ENCODE measurements at regions not wholly inside any gene's neighbourhood (a gene's known extent, or its start where the extent isn't known, plus 50 kb on each side); places are given as distances from the start of the nearest gene placed in this dataset.

DNA sequence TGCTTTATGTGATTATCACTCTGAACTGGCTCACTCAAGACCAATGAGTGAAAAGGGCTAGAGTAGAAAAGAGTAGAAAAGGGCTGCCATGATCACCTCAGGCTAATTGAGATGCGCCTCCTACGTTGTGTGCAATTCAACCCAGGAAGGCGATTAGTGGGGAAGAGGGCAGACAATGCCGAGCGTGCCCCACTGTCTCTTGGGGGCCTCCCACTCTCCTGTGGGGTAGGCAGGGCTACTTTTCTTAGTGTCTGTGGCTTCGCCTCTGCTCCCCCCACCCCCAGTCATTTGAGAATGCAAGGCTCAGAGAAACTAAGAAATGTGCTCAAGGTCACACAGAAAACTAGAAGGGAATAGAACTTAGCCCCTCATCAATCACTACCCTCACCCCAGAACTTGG is 57.7 kb upstream of the RASD2 start (continued):
- TF ChIP-seq, protein P1, sequence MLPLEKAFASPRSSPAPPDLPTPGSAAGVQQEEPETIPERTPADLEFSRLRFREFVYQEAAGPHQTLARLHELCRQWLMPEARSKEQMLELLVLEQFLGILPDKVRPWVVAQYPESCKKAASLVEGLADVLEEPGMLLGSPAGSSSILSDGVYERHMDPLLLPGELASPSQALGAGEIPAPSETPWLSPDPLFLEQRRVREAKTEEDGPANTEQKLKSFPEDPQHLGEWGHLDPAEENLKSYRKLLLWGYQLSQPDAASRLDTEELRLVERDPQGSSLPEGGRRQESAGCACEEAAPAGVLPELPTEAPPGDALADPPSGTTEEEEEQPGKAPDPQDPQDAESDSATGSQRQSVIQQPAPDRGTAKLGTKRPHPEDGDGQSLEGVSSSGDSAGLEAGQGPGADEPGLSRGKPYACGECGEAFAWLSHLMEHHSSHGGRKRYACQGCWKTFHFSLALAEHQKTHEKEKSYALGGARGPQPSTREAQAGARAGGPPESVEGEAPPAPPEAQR (CRISPR knock-in tag; IDR thresholded peaks at IDR 0.05), result no peak
- TF ChIP-seq RORB (CRISPR knock-in tag; IDR thresholded peaks at IDR 0.05), result no peak

DNA sequence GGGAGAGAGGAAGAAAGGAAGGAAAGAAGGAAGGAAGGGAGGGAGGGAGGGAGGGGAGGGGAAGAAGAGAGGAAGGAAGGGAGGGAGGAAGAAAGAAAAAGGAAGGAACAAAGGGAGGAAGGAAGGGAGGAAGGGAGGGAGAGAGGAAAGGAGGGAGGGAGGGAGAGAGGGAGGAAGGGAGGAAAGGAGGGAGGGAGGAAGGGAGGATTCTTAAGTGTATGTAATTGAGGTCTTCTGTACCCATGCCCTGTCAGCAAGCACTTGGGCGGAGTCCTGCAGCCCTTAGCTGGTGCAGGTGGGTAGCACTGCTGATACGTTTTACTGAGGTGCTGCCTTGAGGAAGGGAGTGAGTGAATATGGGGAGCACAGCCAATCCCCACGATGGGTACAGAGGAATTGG is 56.9 kb upstream of the RASD2 start:
- POLR2A ChIA-PET, result no interaction called here

DNA sequence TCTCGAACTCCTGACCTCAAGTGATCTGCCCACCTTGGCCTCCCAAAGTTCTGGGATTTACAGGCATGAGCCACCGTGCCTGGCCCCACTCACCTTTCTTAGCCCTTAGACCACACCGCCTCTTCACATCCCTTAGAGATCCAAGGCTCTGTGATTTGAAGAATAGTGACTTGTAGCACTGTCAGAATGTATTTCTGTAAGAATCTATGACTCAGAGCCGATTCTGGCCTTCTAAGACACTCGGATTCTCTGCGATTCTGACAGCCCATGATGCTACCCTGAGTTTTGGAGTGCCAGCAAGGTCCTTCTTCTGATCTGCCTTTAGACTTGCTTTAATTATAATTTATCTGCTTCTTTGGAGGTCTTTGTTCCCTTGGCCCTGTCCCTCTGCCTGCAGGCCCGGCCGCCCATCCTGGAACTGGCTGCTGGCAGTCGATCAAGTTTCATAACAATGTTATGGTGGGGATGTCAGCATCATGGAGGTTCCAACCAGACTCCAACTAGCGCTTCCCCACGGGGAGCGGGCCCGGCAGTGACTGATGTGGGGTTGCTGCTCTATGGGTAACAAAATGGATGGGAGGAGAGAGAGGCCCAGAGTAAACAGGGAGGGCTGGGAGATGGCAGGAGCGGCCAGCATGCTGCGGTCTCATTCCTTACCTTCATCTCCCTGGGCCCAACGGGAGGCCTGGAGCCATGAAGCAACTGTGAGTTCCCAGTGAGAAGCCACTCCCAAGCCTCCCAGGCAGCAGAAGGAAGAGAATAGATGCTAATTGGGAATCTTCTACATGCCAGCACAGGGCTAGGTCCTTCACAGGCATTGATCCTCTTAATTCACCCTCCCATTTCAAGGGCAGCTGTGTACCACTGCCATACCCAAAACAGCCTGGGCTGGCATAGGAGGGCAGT is 55.7 kb upstream of the RASD2 start:
- no peaks in the 10 kb centered on the region for H3K36me3 Mint-ChIP-seq
- 0 out of 2 replicates have a peak overlapping the region, but pooled peaks have one; percentile 6 for H3K27ac Mint-ChIP-seq
- no peaks in the 10 kb centered on the region for H3K4me1 Mint-ChIP-seq
- POLR2A ChIA-PET, result no interaction called here
- TF ChIP-seq, protein P2, sequence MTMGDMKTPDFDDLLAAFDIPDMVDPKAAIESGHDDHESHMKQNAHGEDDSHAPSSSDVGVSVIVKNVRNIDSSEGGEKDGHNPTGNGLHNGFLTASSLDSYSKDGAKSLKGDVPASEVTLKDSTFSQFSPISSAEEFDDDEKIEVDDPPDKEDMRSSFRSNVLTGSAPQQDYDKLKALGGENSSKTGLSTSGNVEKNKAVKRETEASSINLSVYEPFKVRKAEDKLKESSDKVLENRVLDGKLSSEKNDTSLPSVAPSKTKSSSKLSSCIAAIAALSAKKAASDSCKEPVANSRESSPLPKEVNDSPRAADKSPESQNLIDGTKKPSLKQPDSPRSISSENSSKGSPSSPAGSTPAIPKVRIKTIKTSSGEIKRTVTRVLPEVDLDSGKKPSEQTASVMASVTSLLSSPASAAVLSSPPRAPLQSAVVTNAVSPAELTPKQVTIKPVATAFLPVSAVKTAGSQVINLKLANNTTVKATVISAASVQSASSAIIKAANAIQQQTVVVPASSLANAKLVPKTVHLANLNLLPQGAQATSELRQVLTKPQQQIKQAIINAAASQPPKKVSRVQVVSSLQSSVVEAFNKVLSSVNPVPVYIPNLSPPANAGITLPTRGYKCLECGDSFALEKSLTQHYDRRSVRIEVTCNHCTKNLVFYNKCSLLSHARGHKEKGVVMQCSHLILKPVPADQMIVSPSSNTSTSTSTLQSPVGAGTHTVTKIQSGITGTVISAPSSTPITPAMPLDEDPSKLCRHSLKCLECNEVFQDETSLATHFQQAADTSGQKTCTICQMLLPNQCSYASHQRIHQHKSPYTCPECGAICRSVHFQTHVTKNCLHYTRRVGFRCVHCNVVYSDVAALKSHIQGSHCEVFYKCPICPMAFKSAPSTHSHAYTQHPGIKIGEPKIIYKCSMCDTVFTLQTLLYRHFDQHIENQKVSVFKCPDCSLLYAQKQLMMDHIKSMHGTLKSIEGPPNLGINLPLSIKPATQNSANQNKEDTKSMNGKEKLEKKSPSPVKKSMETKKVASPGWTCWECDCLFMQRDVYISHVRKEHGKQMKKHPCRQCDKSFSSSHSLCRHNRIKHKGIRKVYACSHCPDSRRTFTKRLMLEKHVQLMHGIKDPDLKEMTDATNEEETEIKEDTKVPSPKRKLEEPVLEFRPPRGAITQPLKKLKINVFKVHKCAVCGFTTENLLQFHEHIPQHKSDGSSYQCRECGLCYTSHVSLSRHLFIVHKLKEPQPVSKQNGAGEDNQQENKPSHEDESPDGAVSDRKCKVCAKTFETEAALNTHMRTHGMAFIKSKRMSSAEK (CRISPR knock-in tag; IDR thresholded peaks at IDR 0.05; ENCODE audit: borderline replicate concordance), result no peak
- TF ChIP-seq, protein P3, sequence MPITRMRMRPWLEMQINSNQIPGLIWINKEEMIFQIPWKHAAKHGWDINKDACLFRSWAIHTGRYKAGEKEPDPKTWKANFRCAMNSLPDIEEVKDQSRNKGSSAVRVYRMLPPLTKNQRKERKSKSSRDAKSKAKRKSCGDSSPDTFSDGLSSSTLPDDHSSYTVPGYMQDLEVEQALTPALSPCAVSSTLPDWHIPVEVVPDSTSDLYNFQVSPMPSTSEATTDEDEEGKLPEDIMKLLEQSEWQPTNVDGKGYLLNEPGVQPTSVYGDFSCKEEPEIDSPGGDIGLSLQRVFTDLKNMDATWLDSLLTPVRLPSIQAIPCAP (CRISPR knock-in tag; IDR thresholded peaks at IDR 0.05), result no peak
- TF ChIP-seq, protein P4, sequence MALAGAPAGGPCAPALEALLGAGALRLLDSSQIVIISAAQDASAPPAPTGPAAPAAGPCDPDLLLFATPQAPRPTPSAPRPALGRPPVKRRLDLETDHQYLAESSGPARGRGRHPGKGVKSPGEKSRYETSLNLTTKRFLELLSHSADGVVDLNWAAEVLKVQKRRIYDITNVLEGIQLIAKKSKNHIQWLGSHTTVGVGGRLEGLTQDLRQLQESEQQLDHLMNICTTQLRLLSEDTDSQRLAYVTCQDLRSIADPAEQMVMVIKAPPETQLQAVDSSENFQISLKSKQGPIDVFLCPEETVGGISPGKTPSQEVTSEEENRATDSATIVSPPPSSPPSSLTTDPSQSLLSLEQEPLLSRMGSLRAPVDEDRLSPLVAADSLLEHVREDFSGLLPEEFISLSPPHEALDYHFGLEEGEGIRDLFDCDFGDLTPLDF (CRISPR knock-in tag; IDR thresholded peaks at IDR 0.05), result no peak
- TF ChIP-seq ZNF396 (CRISPR knock-in tag; IDR thresholded peaks at IDR 0.05; ENCODE audit: borderline replicate concordance) (no peak), ETV6 (CRISPR knock-in tag; IDR thresholded peaks at IDR 0.05) (no peak), JAZF1 (CRISPR knock-in tag; IDR thresholded peaks at IDR 0.05) (no peak), ZNF232 (CRISPR knock-in tag; IDR thresholded peaks at IDR 0.05) (no peak)
- TF ChIP-seq, protein P5, sequence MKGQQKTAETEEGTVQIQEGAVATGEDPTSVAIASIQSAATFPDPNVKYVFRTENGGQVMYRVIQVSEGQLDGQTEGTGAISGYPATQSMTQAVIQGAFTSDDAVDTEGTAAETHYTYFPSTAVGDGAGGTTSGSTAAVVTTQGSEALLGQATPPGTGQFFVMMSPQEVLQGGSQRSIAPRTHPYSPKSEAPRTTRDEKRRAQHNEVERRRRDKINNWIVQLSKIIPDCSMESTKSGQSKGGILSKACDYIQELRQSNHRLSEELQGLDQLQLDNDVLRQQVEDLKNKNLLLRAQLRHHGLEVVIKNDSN (CRISPR knock-in tag; IDR thresholded peaks at IDR 0.05), result no peak
- no peak for ATAC-seq
- H3K4me3 Mint-ChIP-seq, result no peak overlapping the region
- H3K27me3 Mint-ChIP-seq (ENCODE audit: low read depth), result peaks cover 35% of the 10 kb centered on the region
- CTCF ChIA-PET, result no interaction called here
- DNase-seq (ENCODE audit: low spot score), result no peak
- H3K9me3 Mint-ChIP-seq, result peaks cover 6% of the 10 kb centered on the region; the same call in 1 of the 2 replicates

More for the DNA sequence above, 56.9 kb upstream of the RASD2 start:
- Mint-ChIP-seq H3K9me3 (peaks cover 6% of the 10 kb centered on the region; the same call in 1 of the 2 replicates), H3K27me3 (ENCODE audit: low read depth) (peaks cover 35% of the 10 kb centered on the region), H3K4me3 (no peak overlapping the region), H3K27ac (no peak overlapping the region), H3K36me3 (no peaks in the 10 kb centered on the region), H3K4me1 (no peaks in the 10 kb centered on the region)
- DNase-seq (ENCODE audit: low spot score) (no peak), ATAC-seq (no peak)
- TF ChIP-seq PRRX2 (CRISPR knock-in tag; IDR thresholded peaks at IDR 0.05), result no peak
- TF ChIP-seq, protein P6, sequence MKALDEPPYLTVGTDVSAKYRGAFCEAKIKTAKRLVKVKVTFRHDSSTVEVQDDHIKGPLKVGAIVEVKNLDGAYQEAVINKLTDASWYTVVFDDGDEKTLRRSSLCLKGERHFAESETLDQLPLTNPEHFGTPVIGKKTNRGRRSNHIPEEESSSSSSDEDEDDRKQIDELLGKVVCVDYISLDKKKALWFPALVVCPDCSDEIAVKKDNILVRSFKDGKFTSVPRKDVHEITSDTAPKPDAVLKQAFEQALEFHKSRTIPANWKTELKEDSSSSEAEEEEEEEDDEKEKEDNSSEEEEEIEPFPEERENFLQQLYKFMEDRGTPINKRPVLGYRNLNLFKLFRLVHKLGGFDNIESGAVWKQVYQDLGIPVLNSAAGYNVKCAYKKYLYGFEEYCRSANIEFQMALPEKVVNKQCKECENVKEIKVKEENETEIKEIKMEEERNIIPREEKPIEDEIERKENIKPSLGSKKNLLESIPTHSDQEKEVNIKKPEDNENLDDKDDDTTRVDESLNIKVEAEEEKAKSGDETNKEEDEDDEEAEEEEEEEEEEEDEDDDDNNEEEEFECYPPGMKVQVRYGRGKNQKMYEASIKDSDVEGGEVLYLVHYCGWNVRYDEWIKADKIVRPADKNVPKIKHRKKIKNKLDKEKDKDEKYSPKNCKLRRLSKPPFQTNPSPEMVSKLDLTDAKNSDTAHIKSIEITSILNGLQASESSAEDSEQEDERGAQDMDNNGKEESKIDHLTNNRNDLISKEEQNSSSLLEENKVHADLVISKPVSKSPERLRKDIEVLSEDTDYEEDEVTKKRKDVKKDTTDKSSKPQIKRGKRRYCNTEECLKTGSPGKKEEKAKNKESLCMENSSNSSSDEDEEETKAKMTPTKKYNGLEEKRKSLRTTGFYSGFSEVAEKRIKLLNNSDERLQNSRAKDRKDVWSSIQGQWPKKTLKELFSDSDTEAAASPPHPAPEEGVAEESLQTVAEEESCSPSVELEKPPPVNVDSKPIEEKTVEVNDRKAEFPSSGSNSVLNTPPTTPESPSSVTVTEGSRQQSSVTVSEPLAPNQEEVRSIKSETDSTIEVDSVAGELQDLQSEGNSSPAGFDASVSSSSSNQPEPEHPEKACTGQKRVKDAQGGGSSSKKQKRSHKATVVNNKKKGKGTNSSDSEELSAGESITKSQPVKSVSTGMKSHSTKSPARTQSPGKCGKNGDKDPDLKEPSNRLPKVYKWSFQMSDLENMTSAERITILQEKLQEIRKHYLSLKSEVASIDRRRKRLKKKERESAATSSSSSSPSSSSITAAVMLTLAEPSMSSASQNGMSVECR (CRISPR knock-in tag; IDR thresholded peaks at IDR 0.05; ENCODE audit: borderline replicate concordance), result no peak
- CTCF ChIA-PET, result no interaction called here

Data from WTC11 (cell line).